ENCODE measurements at regions not wholly inside any gene's neighbourhood (a gene's known extent, or its start where the extent isn't known, plus 50 kb on each side); places are given as distances from the start of the nearest gene placed in this dataset.

GRCh38 chr14:98494582-98494981 is 777.4 kb downstream of the BCL11B start:
- peak in 1 of 3 donors; percentile 8 for DNase-seq (ENCODE audit: low read depth in 2 of 3, low spot score in 1 of 3)

GRCh38 chr14:98498019-98498885 is 773.7 kb downstream of the BCL11B start:
- DNase-seq (ENCODE audit: low read depth in 2 of 3, low spot score in 1 of 3): no peak

- DNase-seq (ENCODE audit: low read depth in 2 of 3, low spot score in 1 of 3): no peak
Measured at GRCh38 chr14:98501335-98501734, 770.7 kb downstream of the BCL11B start.

GRCh38 chr14:98501836-98502235 is 770.2 kb downstream of the BCL11B start:
- DNase-seq (ENCODE audit: low read depth in 2 of 3, low spot score in 1 of 3): no peak

GRCh38 chr14:98503086-98503815 is 768.7 kb downstream of the BCL11B start:
- DNase-seq (ENCODE audit: low read depth in 2 of 3, low spot score in 1 of 3): no peak

- DNase-seq (ENCODE audit: low read depth in 2 of 3, low spot score in 1 of 3): no peak
Measured at GRCh38 chr14:98507264-98507663, 764.7 kb downstream of the BCL11B start.

GRCh38 chr14:98510392-98510791 is 761.6 kb downstream of the BCL11B start:
- no peak for DNase-seq (ENCODE audit: low read depth in 2 of 3, low spot score in 1 of 3)

GRCh38 chr14:98512501-98513251 is 759.3 kb downstream of the BCL11B start:
- no peak for DNase-seq (ENCODE audit: low read depth in 2 of 3, low spot score in 1 of 3)

- DNase-seq (ENCODE audit: low read depth in 2 of 3, low spot score in 1 of 3): no peak
Measured at GRCh38 chr14:98513558-98513957, 758.4 kb downstream of the BCL11B start.

GRCh38 chr14:98514016-98514415 is 758.0 kb downstream of the BCL11B start:
- no peak for DNase-seq (ENCODE audit: low read depth in 2 of 3, low spot score in 1 of 3)

- DNase-seq (ENCODE audit: low read depth in 2 of 3, low spot score in 1 of 3): no peak
Measured at GRCh38 chr14:98536256-98536655, 735.7 kb downstream of the BCL11B start.

- DNase-seq (ENCODE audit: low read depth in 2 of 3, low spot score in 1 of 3): no peak
Measured at GRCh38 chr14:98542316-98542715, 729.7 kb downstream of the BCL11B start.

- no peak for DNase-seq (ENCODE audit: low read depth in 2 of 3, low spot score in 1 of 3)
Measured at GRCh38 chr14:98543074-98543473, 728.9 kb downstream of the BCL11B start.

GRCh38 chr14:98544174-98544573 is 727.8 kb downstream of the BCL11B start:
- no peak for DNase-seq (ENCODE audit: low read depth in 2 of 3, low spot score in 1 of 3)

GRCh38 chr14:98545181-98545580 is 726.8 kb downstream of the BCL11B start:
- DNase-seq (ENCODE audit: low read depth in 2 of 3, low spot score in 1 of 3): no peak

GRCh38 chr14:98548071-98548686 is 723.8 kb downstream of the BCL11B start:
- peak; percentile 12 to 40 (median 22) for DNase-seq (ENCODE audit: low read depth in 2 of 3, low spot score in 1 of 3)

GRCh38 chr14:98551028-98551427 is 721.0 kb downstream of the BCL11B start:
- DNase-seq (ENCODE audit: low read depth in 2 of 3, low spot score in 1 of 3): no peak

GRCh38 chr14:98555440-98555839 is 716.6 kb downstream of the BCL11B start:
- DNase-seq (ENCODE audit: low read depth in 2 of 3, low spot score in 1 of 3): no peak

GRCh38 chr14:98564006-98564405 is 708.0 kb downstream of the BCL11B start:
- DNase-seq (ENCODE audit: low read depth in 2 of 3, low spot score in 1 of 3): no peak

GRCh38 chr14:98564541-98564940 is 707.5 kb downstream of the BCL11B start:
- DNase-seq (ENCODE audit: low read depth in 2 of 3, low spot score in 1 of 3): no peak

- no peak for DNase-seq (ENCODE audit: low read depth in 2 of 3, low spot score in 1 of 3)
Measured at GRCh38 chr14:98571104-98571503, 700.9 kb downstream of the BCL11B start.

Data from stimulated activated CD4-positive, alpha-beta T cell treated with anti-CD3 and anti-CD28 coated beads, Interleukin-12 subunit alpha, Interleukin-12 subunit beta, amount 100 ng/mL, for 48 hours (primary cell).